ENCODE measurements at regions not wholly inside any gene's neighbourhood (a gene's known extent, or its start where the extent isn't known, plus 50 kb on each side); places are given as distances from the start of the nearest gene placed in this dataset.

DNA sequence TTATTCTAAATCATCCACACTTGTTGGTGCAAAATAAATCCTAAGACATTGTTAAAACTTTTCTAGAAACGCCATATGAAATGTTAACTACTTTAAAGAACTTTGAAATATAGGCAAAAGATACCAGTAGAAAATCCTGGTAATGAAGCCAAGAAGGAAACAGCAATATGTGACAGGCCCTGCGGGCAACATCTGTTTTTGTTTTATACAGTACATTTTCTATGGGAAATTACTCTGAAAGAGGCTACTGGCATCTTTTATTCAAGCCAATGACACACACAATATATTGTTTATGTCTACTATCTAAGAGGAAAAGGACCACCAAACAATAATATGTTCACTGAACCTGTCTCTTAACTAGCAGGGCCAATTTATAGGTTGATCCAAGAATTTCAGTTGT, 829.7 kb downstream of the PCDH17 start:
- TF ChIP-seq, protein P1, sequence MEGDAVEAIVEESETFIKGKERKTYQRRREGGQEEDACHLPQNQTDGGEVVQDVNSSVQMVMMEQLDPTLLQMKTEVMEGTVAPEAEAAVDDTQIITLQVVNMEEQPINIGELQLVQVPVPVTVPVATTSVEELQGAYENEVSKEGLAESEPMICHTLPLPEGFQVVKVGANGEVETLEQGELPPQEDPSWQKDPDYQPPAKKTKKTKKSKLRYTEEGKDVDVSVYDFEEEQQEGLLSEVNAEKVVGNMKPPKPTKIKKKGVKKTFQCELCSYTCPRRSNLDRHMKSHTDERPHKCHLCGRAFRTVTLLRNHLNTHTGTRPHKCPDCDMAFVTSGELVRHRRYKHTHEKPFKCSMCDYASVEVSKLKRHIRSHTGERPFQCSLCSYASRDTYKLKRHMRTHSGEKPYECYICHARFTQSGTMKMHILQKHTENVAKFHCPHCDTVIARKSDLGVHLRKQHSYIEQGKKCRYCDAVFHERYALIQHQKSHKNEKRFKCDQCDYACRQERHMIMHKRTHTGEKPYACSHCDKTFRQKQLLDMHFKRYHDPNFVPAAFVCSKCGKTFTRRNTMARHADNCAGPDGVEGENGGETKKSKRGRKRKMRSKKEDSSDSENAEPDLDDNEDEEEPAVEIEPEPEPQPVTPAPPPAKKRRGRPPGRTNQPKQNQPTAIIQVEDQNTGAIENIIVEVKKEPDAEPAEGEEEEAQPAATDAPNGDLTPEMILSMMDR (conservative IDR thresholded peaks at IDR 0.05): no peak
- Histone ChIP-seq H3K27ac (ENCODE audit: insufficient read length, low read depth, low read length) (no peak overlapping the region), H3K4me2 (ENCODE audit: insufficient read depth, insufficient read length, low read length) (no peak overlapping the region), H3T11ph (ENCODE audit: low read length) (no peak overlapping the region), H3K4ac (ENCODE audit: low read depth, low read length) (no peak overlapping the region), H4K8ac (replicated peaks; ENCODE audit: insufficient read length, low read depth, low read length) (no peak overlapping the region), H3K9me3 (ENCODE audit: control insufficient read depth, low read depth, low read length) (no peaks in the 10 kb centered on the region), H3K23ac (ENCODE audit: insufficient read length, low read depth, low read length) (no peak overlapping the region), H3K79me1 (ENCODE audit: insufficient read depth, low read depth, low read length, poor library complexity, severe bottlenecking) (no peaks in the 10 kb centered on the region), H2BK5ac (ENCODE audit: insufficient read length, low read length) (no peak overlapping the region), H3K27me3 (ENCODE audit: insufficient read depth, low read length) (no peaks in the 10 kb centered on the region), H3K23me2 (ENCODE audit: insufficient read length, low read depth, low read length, poor library complexity, severe bottlenecking) (no peaks in the 10 kb centered on the region), H3K18ac (ENCODE audit: insufficient read length, low read depth, low read length) (no peak overlapping the region), H2AFZ (ENCODE audit: low read length) (no peak overlapping the region), H2AK5ac (ENCODE audit: insufficient read length, low read length) (no peak overlapping the region), H4K5ac (ENCODE audit: insufficient read length, low read depth, low read length) (no peak overlapping the region), H2BK15ac (ENCODE audit: low read depth, low read length) (no peak overlapping the region), H3K56ac (ENCODE audit: insufficient read length, low read depth, low read length) (no peak overlapping the region), H3K4me1 (ENCODE audit: insufficient read depth, low read length) (no peaks in the 10 kb centered on the region), H4K20me1 (ENCODE audit: control insufficient read depth, insufficient read depth, insufficient read length) (no peaks in the 10 kb centered on the region), H3K14ac (ENCODE audit: insufficient read depth, low read length) (no peak overlapping the region), H3K79me2 (ENCODE audit: insufficient read depth, low read length) (no peaks in the 10 kb centered on the region), H4K91ac (ENCODE audit: insufficient read length, low read depth, low read length) (no peak overlapping the region), H2BK20ac (ENCODE audit: low read depth, low read length, poor library complexity, severe bottlenecking) (no peak overlapping the region), H2BK12ac (ENCODE audit: insufficient read length, low read depth, low read length) (no peak overlapping the region), H2BK120ac (ENCODE audit: low read depth, low read length, poor library complexity, severe bottlenecking) (no peak overlapping the region), H3K9ac (ENCODE audit: extremely low read depth, insufficient read length, low read length) (no peak overlapping the region)
- H3K27me3 Mint-ChIP-seq (ENCODE audit: low read depth): no peaks in the 10 kb centered on the region
- DNase-seq: no peak
- H3K27ac Mint-ChIP-seq: no peak overlapping the region
- 0 out of 5 replicates have a peak, but pooled peaks cover 0 to under 1% of the 10 kb centered on the region in 2 experiments for H3K9me3 Mint-ChIP-seq
- WGBS (ENCODE audit: extremely low coverage, insufficient read length, low lambda C conversion rate): no CpG with 5 or more reads among the region's 2 CpGs
- 0 out of 7 replicates have a peak, but pooled peaks cover 0 to under 1% (median 0%) of the 10 kb centered on the region in 3 experiments for H3K36me3 Mint-ChIP-seq (ENCODE audit: insufficient read depth in 1 of 3, low read depth in 3 of 3)
- no peak overlapping the region for H3K4me3 Mint-ChIP-seq
- H3K4me1 Mint-ChIP-seq: no peaks in the 10 kb centered on the region
